HG03342 (cell line): ENCODE measurements at regions not wholly inside any gene's neighbourhood (a gene's known extent, or its start where the extent isn't known, plus 50 kb on each side); places are given as distances from the start of the nearest gene placed in this dataset.
"Not testable (repeated sequence)": the region's sequence is repeated elsewhere in the genome, so short reads cannot be mapped to it uniquely, and the experiment has no call there.

Experiments
- ATAC-seq: cut with Tn5 transposase; IDR thresholded peaks from one replicate; pipeline ENCODE4 v1.9.1; 2021; ENCODE audit warnings: mild to moderate bottlenecking, moderate library complexity; ENCODE audit not compliant: unreplicated experiment

- ATAC-seq: not testable (repeated sequence)
Measured at GRCh38 chr14:106750089-106750488, 1223.7 kb downstream of the TMEM121 start.

GRCh38 chr14:106753751-106754150 lies 1227.4 kb downstream of the TMEM121 start:
- not testable (repeated sequence) for ATAC-seq

GRCh38 chr14:106757444-106757843 lies 1231.1 kb downstream of the TMEM121 start:
- ATAC-seq: not testable (repeated sequence)

- ATAC-seq: peak; percentile 51
Measured at GRCh38 chr14:106761886-106762816, 1235.8 kb downstream of the TMEM121 start.

- peak; percentile 80 for ATAC-seq
Measured at GRCh38 chr14:106764968-106765369, 1238.6 kb downstream of the TMEM121 start.

GRCh38 chr14:106766145-106766544 lies 1239.8 kb downstream of the TMEM121 start:
- no peak for ATAC-seq

- ATAC-seq: not testable (repeated sequence)
Measured at GRCh38 chr14:106766551-106767277, 1240.3 kb downstream of the TMEM121 start.

- ATAC-seq: not testable (repeated sequence)
Measured at GRCh38 chr14:106768230-106768629, 1241.8 kb downstream of the TMEM121 start.

- ATAC-seq: not testable (repeated sequence)
Measured at GRCh38 chr14:106768972-106769700, 1242.8 kb downstream of the TMEM121 start.

GRCh38 chr14:106770158-106770672 lies 1243.8 kb downstream of the TMEM121 start:
- ATAC-seq: not testable (repeated sequence)

GRCh38 chr14:106774889-106775480 lies 1248.6 kb downstream of the TMEM121 start:
- ATAC-seq: not testable (repeated sequence)

GRCh38 chr14:106776395-106776983 lies 1250.1 kb downstream of the TMEM121 start:
- no peak for ATAC-seq

GRCh38 chr14:106778986-106779385 lies 1252.6 kb downstream of the TMEM121 start:
- ATAC-seq: no peak

GRCh38 chr14:106786697-106787096 lies 1260.3 kb downstream of the TMEM121 start:
- ATAC-seq: no peak

GRCh38 chr14:106787626-106788025 lies 1261.2 kb downstream of the TMEM121 start:
- ATAC-seq: no peak

- no peak for ATAC-seq
Measured at GRCh38 chr14:106788534-106788933, 1262.2 kb downstream of the TMEM121 start.

- ATAC-seq: no peak
Measured at GRCh38 chr14:106789318-106789717, 1262.9 kb downstream of the TMEM121 start.

GRCh38 chr14:106790189-106791036 lies 1264.0 kb downstream of the TMEM121 start:
- peak; percentile 65 for ATAC-seq

GRCh38 chr14:106792543-106792942 lies 1266.2 kb downstream of the TMEM121 start:
- ATAC-seq: no peak
